Lung microvascular endothelial cell (primary cell): ENCODE measurements at regions not wholly inside any gene's neighbourhood (a gene's known extent, or its start where the extent isn't known, plus 50 kb on each side); places are given as distances from the start of the nearest gene placed in this dataset.
"Not testable (repeated sequence)": the region's sequence is repeated elsewhere in the genome, so short reads cannot be mapped to it uniquely, and the experiment has no call there.

Source experiments
- DNase-seq, 2 donors: peaks; one replicate each; pipeline versions ENCODE4 v3.0.0 to v3.0.0-alpha.2; 2010; ENCODE audit warnings: low read depth in 2 of 2

GRCh38 chr20:6715401-6715941, 52.0 kb upstream of the BMP2 start:
- no peak for DNase-seq

- DNase-seq, result no peak
Measured at GRCh38 chr20:6714279-6714711, 53.2 kb upstream of the BMP2 start.

- peak; percentile 12 to 18 for DNase-seq
Measured at GRCh38 chr20:6711951-6712649, 55.4 kb upstream of the BMP2 start.

- DNase-seq, result peak in 1 of 2 donors; percentile 81
Measured at GRCh38 chr20:6709910-6710595, 57.4 kb upstream of the BMP2 start.

- peak; percentile 32 to 97 for DNase-seq
Measured at GRCh38 chr20:6708010-6708409, 59.5 kb upstream of the BMP2 start.

- no peak for DNase-seq
Measured at GRCh38 chr20:6707321-6707831, 60.1 kb upstream of the BMP2 start.

GRCh38 chr20:6705926-6706548, 61.4 kb upstream of the BMP2 start:
- no peak for DNase-seq

- DNase-seq, result no peak
Measured at GRCh38 chr20:6705106-6705766, 62.2 kb upstream of the BMP2 start.

- peak; percentile 37 to 91 for DNase-seq
Measured at GRCh38 chr20:6704132-6704861, 63.2 kb upstream of the BMP2 start.

- peak in 1 of 2 donors; percentile 15 for DNase-seq
Measured at GRCh38 chr20:6703656-6704055, 63.8 kb upstream of the BMP2 start.

GRCh38 chr20:6703047-6703446, 64.4 kb upstream of the BMP2 start:
- peak in 1 of 2 donors; percentile 43 for DNase-seq

GRCh38 chr20:6702144-6702543, 65.3 kb upstream of the BMP2 start:
- peak; percentile 51 to 89 for DNase-seq

- DNase-seq, result peak; percentile 65 to 92
Measured at GRCh38 chr20:6700563-6701329, 66.7 kb upstream of the BMP2 start.

GRCh38 chr20:6699921-6700562, 67.4 kb upstream of the BMP2 start:
- DNase-seq, result peak; percentile 57 to 70

- peak in 1 of 2 donors; percentile 72 for DNase-seq
Measured at GRCh38 chr20:6698723-6699122, 68.8 kb upstream of the BMP2 start.

- DNase-seq, result no peak
Measured at GRCh38 chr20:6698056-6698455, 69.4 kb upstream of the BMP2 start.

- DNase-seq, result no peak
Measured at GRCh38 chr20:6697228-6697972, 70.1 kb upstream of the BMP2 start.

GRCh38 chr20:6696001-6696400, 71.5 kb upstream of the BMP2 start:
- no peak for DNase-seq

- DNase-seq, result not testable (repeated sequence)
Measured at GRCh38 chr20:6693808-6694198, 73.7 kb upstream of the BMP2 start.
